Stomach (tissue), 8 donors: ENCODE measurements at regions not wholly inside any gene's neighbourhood (a gene's known extent, or its start where the extent isn't known, plus 50 kb on each side); places are given as distances from the start of the nearest gene placed in this dataset.

Experiments used
- DNase-seq, 2 donors: peaks; one replicate each; pipeline versions ENCODE4 v3.0.0 to v3.0.0-alpha.2; 2013 to 2019
- H3K27ac ChIP-seq, 5 donors: fragments of 200-600 bp in 4 of 5; sonication (generic) in 4 of 5; one replicate each; pipeline ENCODE4 v1.5.1; 2013 to 2019; ENCODE audit warnings: mild to moderate bottlenecking in 1 of 5, moderate library complexity in 1 of 5
- H3K27me3 ChIP-seq, 3 donors: fragments of 200-600 bp; sonication (generic); one replicate each; pipeline ENCODE4 v1.5.1; 2017 to 2019; ENCODE audit warnings: mixed run types in 1 of 3
- H3K36me3 ChIP-seq, 4 donors: fragments of 200-600 bp; sonication (generic); 1 replicate in 3 of 4; 2 replicates in 1 of 4; pipeline ENCODE4 v1.5.1; 2016 to 2019
- H3K4me1 ChIP-seq, 4 donors: fragments of 200-600 bp; sonication (generic); one replicate each; pipeline ENCODE4 v1.5.1; 2016 to 2019
- H3K4me3 ChIP-seq, 4 donors: fragments of 200-600 bp; sonication (generic) in 3 of 4; one replicate each; pipeline ENCODE4 v1.5.1; 2016 to 2019; ENCODE audit warnings: mild to moderate bottlenecking in 1 of 4
- H3K9me3 ChIP-seq, 4 donors: fragments of 200-600 bp; sonication (generic); one replicate each; pipeline ENCODE4 v1.5.1; 2016 to 2019
- EP300 ChIP-seq: sonication (generic); formaldehyde crosslinking; IDR thresholded peaks from one replicate; pipeline ENCODE4 v1.6.1; 2017; ENCODE audit warnings: antibody characterized with exemption
- POLR2A ChIP-seq, 4 donors: fragments of 450-650 bp; IDR thresholded peaks; one replicate each; pipeline ENCODE4 v1.6.1; 2016; ENCODE audit warnings: antibody characterized with exemption in 4 of 4, control low read depth in 2 of 4, mild to moderate bottlenecking in 1 of 4, moderate library complexity in 1 of 4
- POLR2AphosphoS5 ChIP-seq, 3 donors: sonication (generic); formaldehyde crosslinking; IDR thresholded peaks; one replicate each; pipeline ENCODE4 v1.6.1; 2016; ENCODE audit warnings: antibody characterized with exemption in 3 of 3
- WGBS, 5 donors: extraction: QIAGEN DNeasy Blood & Tissue Kit in 3 of 5; methylation state at CpG; one replicate each; pipeline versions ENCODE4 v1.1.5 to v1.1.7; 2013 to 2018; 5-methylcytosine and 5-hydroxymethylcytosine counted together
- intact Hi-C: fragments of 100-400 bp; cut with DNase I; formaldehyde crosslinking; loops from one replicate; pipeline ENCODE4 v1.15.1; 2023; ENCODE audit warnings: low total_unique reads
- TF ChIP-seq, protein P1 (sequence below), 7 experiments: fragments of 450-650 bp in 4 of 7; fragments of 200-600 bp in 3 of 7; sonication (generic) in 3 of 7; IDR thresholded peaks; one replicate each; pipeline ENCODE4 v1.5.1; 2016 to 2019; ENCODE audit warnings: antibody characterized with exemption in 7 of 7, control low read depth in 2 of 7, mild to moderate bottlenecking in 1 of 7
- donor health status: healthy with polysubstance abuse.
- donor health status: Bipolar disorder and iron deficiency.
- donor health status: healthy.

- TF ChIP-seq, protein P1, sequence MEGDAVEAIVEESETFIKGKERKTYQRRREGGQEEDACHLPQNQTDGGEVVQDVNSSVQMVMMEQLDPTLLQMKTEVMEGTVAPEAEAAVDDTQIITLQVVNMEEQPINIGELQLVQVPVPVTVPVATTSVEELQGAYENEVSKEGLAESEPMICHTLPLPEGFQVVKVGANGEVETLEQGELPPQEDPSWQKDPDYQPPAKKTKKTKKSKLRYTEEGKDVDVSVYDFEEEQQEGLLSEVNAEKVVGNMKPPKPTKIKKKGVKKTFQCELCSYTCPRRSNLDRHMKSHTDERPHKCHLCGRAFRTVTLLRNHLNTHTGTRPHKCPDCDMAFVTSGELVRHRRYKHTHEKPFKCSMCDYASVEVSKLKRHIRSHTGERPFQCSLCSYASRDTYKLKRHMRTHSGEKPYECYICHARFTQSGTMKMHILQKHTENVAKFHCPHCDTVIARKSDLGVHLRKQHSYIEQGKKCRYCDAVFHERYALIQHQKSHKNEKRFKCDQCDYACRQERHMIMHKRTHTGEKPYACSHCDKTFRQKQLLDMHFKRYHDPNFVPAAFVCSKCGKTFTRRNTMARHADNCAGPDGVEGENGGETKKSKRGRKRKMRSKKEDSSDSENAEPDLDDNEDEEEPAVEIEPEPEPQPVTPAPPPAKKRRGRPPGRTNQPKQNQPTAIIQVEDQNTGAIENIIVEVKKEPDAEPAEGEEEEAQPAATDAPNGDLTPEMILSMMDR (IDR thresholded peaks at IDR 0.05): no peak
- no peak for TF ChIP-seq POLR2A (IDR thresholded peaks at IDR 0.05)
- TF ChIP-seq EP300: no peak
- TF ChIP-seq POLR2AphosphoS5 (IDR thresholded peaks at IDR 0.05): no peak
- intact Hi-C loops: no loop called here
- H3K4me3 ChIP-seq: no peak overlapping the region
- DNase-seq: no peak
- H3K36me3 ChIP-seq: no peaks in the 10 kb centered on the region
- no peaks in the 10 kb centered on the region for H3K9me3 ChIP-seq
- WGBS, 5 donors: 65 to 79% (median 69%) methylated on average over 3 of the region's 3 CpGs
- no peak overlapping the region for H3K27ac ChIP-seq
- no peaks in the 10 kb centered on the region for H3K27me3 ChIP-seq
- H3K4me1 ChIP-seq: no peaks in the 10 kb centered on the region
Observed at GRCh38 chr3:146899171-146899570, 294.0 kb upstream of the PLSCR5 start.

- Histone ChIP-seq H3K27ac (no peak overlapping the region), H3K4me3 (no peak overlapping the region), H3K27me3 (no peaks in the 10 kb centered on the region), H3K4me1 (no peaks in the 10 kb centered on the region), H3K9me3 (no peaks in the 10 kb centered on the region), H3K36me3 (no peaks in the 10 kb centered on the region)
- intact Hi-C loops: no loop called here
- 65 to 73% (median 71%) methylated on average over 4 of the region's 4 CpGs for WGBS, 5 donors
- no peak for DNase-seq
- no peak for TF ChIP-seq EP300
- no peak for TF ChIP-seq POLR2AphosphoS5 (IDR thresholded peaks at IDR 0.05)
- TF ChIP-seq, protein P1 (IDR thresholded peaks at IDR 0.05): no peak
- TF ChIP-seq POLR2A (IDR thresholded peaks at IDR 0.05): no peak
Observed at GRCh38 chr3:146896711-146897110, 291.6 kb upstream of the PLSCR5 start.

GRCh38 chr3:146895026-146895749, 290.0 kb upstream of the PLSCR5 start:
- H3K27me3 ChIP-seq: no peaks in the 10 kb centered on the region
- WGBS, 5 donors: 64 to 75% (median 68%) methylated on average over 4 of the region's 4 CpGs
- intact Hi-C loops: no loop called here

DNA sequence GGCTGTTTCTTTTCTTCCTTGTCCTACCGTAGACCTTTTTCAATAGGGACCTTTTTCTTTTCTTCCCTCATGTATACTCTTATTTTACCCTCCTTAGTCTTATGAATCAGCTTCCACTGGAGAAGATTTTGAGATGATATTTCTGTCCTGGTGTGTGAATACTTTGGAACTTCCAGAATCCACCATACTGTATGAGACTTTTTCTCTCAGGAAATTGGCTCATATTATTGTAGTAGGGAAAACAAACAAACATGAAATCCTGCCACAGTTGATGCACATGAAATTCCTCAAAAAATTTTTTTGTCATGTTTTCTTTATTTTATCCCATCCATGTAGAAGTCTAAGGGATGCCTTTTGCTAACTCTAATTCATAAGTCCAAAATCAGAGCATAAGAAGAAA, 289.3 kb upstream of the PLSCR5 start:
- no peak for DNase-seq
- no peak overlapping the region for H3K27ac ChIP-seq
- 62 to 78% (median 74%) methylated on average over 1 of the region's 1 CpG for whole genome bisulfite sequencing, 5 donors
- H3K27me3 ChIP-seq: no peaks in the 10 kb centered on the region
- no peaks in the 10 kb centered on the region for H3K36me3 ChIP-seq
- TF ChIP-seq POLR2A (IDR thresholded peaks at IDR 0.05) (no peak), POLR2AphosphoS5 (IDR thresholded peaks at IDR 0.05) (no peak), EP300 (no peak)
- TF ChIP-seq, protein P1 (IDR thresholded peaks at IDR 0.05): no peak
- intact Hi-C loops: no loop called here
- no peaks in the 10 kb centered on the region for H3K4me1 ChIP-seq
- no peak overlapping the region for H3K4me3 ChIP-seq
- no peaks in the 10 kb centered on the region for H3K9me3 ChIP-seq

More at GRCh38 chr3:146895026-146895749, 290.0 kb upstream of the PLSCR5 start:
- Histone ChIP-seq H3K4me1 (no peaks in the 10 kb centered on the region), H3K27ac (no peak overlapping the region), H3K36me3 (no peaks in the 10 kb centered on the region), H3K9me3 (no peaks in the 10 kb centered on the region), H3K4me3 (no peak overlapping the region)
- no peak for TF ChIP-seq EP300
- TF ChIP-seq, protein P1 (IDR thresholded peaks at IDR 0.05): no peak
- no peak for TF ChIP-seq POLR2AphosphoS5 (IDR thresholded peaks at IDR 0.05)
- no peak for TF ChIP-seq POLR2A (IDR thresholded peaks at IDR 0.05)
- peak in 1 of 2 donors; percentile 2 for DNase-seq
